ENCODE measurements at regions not wholly inside any gene's neighbourhood (a gene's known extent, or its start where the extent isn't known, plus 50 kb on each side); places are given as distances from the start of the nearest gene placed in this dataset.
A peak's percentile ranks its signal among the peaks of the same experiment; 100 is the strongest.

DNA sequence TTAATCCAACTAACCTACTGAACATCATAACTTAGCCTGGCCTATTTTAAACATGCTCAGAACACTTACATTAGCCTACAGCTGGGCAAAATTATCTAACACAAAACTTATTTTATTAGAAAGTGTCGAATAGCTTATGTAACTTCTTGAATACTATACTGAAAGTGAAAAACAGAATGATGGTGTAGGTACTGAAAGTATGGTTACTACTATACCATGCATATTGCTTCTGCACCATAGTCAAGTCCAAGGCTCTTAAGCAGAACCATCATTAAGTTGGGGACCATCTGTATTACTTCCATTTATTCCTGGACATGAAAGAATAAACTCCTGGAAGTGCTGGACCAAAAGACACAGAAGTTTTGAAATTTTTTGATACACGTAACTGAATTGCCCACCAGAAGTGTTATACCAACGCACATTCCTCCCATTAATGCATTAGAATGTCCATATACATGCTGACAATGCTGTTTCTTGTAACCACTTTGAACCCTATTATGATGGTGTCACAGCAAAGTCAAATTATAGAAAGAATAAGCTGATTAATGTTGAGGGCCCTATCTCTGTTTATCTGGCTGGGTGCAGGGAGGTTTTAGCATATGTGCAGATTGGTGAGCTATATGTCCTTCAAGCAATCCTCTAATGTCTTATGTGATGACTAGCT lies 375.7 kb downstream of the ACTL7B start:
- no peak for DNase-seq

GRCh38 chr9:108478431-108479332 lies 377.1 kb downstream of the ACTL7B start:
- peak; percentile 52 for DNase-seq

DNA sequence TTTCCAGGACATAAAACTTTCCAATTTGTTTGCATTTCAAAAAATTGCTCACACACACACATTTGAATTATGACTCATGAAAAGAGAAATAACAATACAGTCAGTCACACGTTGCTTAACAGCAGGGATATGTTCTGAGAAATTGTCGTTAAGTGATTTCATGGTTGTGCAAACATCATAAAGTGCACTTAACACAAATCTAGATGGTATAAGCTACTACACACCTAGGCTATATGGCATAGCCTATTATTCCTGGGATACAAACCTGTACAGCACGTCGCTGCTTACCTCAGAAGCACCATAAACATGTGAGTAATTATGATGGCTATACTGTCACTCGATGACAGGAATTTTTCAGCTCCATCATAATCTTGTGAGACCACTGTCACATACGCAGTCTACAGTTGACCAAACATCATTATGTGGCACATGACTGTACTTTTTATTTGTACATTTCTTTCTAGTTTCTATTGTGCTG lies 378.2 kb downstream of the ACTL7B start:
- DNase-seq = no peak

DNA sequence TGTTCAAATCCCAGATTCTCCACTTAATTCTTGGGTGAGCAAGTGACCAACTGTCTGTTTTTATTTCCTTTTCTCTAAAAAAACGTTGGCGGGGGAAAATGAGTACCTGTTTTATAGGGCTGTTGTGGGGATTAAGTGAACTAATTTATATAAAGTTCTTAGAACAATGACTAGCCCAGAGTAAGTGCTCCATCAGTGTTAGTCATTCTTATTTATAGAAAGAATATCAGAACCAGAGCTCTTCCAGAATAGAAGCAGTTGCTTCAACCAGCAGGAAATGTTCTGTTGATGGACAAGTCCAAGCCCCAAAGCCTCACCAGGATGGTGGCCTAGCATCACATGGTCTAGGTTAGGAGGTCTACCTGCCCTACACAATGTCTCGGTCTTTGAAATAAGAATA lies 379.2 kb downstream of the ACTL7B start:
- no peak for DNase-seq

- no peak for DNase-seq
Observed at GRCh38 chr9:108475813-108476212, 380.0 kb downstream of the ACTL7B start.

DNA sequence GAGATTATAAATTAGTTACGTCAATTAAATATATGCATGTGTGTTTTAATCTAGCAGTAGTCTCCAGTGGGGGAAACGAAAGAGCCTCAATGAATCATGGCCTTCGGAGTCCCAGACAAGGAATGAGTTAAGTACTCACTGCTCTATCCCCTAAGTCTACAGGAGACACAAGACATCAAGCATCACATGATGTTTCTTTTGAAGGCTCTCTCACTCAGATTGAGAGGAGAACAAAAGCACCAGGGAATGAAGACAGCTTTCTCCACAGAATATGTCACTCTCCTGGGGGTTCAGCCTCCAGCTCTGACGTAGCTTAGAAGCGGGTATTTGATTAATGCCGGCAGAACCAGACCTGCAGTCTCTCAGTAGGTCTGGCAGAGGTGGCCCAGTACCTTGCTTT lies 381.4 kb downstream of the ACTL7B start:
- no peak for DNase-seq

DNA sequence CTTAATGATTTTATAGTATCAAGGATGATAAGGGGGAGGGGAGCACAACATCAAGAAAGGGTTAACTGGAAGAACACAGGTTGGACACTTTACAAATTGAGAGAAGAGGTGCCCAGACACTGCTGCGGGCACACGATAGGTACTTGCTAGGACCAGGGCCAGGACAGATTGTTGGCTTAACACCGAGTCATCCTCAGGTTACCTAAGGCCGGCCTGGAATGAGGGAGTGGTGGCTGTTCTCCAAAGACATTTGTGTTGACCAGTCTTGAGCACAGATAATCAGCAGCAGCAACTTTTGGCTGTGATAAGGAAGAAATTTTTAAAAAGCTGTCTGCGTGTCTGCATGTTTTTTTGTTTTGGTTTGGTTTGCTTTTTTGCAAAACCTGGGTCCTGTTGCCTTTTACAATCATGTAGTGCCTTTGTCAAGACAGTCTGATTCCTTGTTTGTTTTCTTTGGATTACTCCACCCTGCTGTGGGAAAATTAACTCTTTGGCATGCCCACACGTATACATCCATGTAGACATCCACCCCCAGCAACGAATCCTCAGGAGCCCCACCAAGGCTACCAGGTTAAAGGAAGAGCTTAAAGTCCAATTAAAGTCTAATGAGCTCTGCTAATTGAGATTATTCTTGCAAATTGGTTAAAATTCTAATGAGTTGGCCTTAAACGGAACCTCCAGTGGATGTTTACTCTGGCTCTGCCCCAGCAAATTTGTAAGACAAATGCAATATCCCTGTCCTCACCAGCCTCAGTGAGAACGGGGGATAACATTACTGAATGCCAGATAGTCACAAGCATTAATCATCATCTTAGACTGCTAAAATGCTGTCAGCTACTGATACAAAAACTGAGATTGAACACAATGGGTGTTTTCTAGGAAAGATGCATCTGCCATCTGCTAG lies 382.3 kb downstream of the ACTL7B start:
- no peak for DNase-seq

- DNase-seq = no peak
Observed at GRCh38 chr9:108469654-108470053, 386.1 kb downstream of the ACTL7B start.

- DNase-seq = peak; percentile 31
Observed at GRCh38 chr9:108468364-108468763, 387.4 kb downstream of the ACTL7B start.

GRCh38 chr9:108467653-108468324 lies 388.0 kb downstream of the ACTL7B start:
- DNase-seq = no peak

DNA sequence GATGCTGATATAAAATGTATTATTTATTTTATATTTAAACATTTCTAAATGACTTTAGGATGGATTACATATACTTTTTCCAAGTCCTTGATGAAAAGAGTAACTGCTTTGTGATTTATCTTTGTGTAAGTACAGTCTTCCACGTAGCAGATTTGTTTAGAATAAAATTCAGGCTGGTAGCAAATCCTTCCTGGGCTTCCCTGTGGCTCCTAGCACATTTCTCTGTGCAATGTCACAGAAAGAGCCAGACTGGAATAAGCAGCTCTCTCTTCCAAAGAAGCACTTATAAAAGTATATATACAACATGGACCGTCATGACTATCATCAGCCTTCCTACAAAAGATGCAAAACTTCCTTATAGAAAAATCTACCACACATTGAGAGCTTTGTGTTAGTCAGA lies 388.6 kb downstream of the ACTL7B start:
- no peak for DNase-seq

DNA sequence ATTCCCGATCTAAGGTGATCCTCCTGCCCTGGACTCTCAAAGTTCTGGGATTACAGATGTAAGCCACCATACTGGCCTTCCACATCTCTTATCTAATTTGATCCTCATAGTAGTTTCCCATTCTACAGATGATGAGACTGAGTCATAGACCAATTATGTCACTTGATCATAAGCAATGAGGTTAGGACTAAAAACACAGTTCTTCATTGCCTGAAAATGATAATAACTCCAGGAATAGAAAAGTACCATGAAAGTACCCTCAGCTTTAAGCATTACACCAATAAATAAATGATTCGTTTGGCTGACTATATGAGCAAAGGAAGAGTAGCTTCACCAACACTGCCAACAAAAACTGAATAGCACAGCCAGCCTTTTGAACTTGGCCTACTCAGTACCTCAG lies 389.5 kb downstream of the ACTL7B start:
- no peak for DNase-seq

- DNase-seq = no peak
Observed at GRCh38 chr9:108463932-108464606, 391.7 kb downstream of the ACTL7B start.

- no peak for DNase-seq
Observed at GRCh38 chr9:108456903-108457302, 398.9 kb downstream of the ACTL7B start.

DNA sequence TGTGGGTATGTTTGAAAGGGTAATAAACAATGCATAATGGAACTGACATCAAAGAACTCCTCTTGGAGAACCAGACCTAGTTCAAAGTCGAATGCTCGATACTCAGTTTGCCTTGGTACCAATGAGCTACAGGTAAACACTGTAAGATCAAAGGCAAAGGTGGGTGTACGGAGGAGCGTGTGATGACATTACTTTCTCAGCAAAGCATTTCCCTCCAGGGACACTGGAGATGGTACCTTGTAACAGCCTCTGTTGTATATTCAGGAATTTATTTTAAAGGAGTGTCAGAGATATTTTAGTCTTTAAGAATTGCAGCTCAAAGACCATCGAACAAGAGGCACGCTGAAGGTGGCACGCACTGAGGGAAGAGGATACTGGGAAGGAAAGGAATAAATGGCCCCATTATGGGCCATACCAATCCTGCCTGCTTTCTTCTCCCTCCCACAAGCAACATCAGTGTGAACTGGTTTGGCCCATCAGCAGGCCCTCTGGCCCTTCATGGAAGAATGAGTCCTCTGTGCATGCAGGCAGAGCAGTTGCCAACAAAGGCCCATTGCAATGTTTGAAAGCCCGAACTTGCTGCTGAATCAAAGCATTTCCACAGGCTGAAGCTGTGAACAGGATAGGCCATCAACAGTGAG lies 410.2 kb downstream of the ACTL7B start:
- DNase-seq = no peak

GRCh38 chr9:108444400-108445358 lies 411.1 kb downstream of the ACTL7B start:
- DNase-seq = no peak

DNA sequence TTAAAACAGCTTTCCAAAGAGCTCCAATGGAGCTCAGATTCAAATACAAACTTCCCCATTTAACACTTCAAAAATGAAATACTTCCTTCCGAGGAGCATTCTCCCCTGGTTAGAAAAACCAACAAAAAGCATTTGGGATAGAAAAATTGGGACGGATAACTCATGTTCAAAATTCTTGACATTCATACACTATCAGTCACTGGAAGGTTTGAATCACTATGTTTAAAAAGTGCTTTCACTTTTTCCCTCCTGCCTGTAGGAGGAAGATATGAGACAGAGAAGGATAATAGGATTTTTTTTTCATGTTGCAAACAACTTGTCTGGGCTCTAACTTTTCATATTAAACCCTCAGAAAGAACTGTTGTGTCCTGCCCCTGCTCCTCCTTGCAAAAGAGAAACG lies 412.0 kb downstream of the ACTL7B start:
- no peak for DNase-seq

DNA sequence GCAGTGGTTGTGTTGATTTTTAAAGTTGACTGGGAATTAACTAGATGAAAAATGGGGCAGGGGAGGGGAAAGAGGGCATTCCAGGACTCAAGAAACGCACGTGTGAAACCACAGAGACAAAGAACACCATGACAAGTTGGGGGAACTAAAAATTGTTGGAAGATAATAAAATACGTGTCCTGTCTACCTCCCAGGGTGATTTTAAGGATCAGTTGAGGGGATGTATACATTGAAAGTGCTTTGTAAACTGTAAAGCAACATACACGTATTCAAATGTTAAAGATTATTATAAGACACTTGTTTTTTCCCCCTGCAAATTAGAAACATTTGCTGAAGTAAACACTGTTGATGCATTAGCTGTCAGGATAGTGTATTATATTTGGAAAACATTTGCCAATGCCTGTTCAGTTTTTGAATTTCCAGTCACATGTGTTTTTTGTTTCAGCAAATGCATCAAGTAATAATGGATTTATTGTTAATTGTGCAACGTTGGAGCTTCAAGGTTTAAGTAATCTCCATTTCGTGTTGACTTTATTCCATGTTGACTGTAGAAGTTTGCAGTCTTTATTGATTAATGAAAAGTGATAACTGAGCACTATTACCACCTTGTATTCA lies 412.7 kb downstream of the ACTL7B start:
- DNase-seq = no peak

DNA sequence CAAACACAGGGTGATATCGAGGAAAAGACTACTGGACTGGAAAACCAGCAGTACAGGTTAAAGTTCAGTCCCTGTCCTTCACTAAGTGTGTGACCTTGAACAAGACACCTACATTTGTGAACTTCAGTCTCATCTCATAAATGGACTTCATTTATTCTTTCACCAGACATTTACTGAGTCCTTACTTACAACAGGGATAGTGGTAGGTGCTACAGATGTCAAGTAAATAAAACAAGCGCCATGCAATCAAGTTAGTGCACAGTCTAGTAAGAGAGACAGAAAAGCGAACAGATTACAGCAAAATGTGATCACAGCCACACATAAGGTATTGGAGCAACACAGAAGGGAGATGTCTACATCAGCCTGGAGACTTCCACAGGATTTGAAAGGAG lies 413.2 kb downstream of the ACTL7B start:
- no peak for DNase-seq

GRCh38 chr9:108441726-108442125 lies 414.1 kb downstream of the ACTL7B start:
- no peak for DNase-seq

All from activated CD4-positive, alpha-beta T cell treated with anti-CD3 and anti-CD28 coated beads, Interleukin-10, Interleukin-2, amounts not matched to agents 100 ng/mL and 50 ng/mL, durations not matched to agents 16 hours and 8 hours (primary cell).